ENCODE measurements at regions not wholly inside any gene's neighbourhood (a gene's known extent, or its start where the extent isn't known, plus 50 kb on each side); places are given as distances from the start of the nearest gene placed in this dataset.
A peak's percentile ranks its signal among the peaks of the same experiment; 100 is the strongest.

DNA sequence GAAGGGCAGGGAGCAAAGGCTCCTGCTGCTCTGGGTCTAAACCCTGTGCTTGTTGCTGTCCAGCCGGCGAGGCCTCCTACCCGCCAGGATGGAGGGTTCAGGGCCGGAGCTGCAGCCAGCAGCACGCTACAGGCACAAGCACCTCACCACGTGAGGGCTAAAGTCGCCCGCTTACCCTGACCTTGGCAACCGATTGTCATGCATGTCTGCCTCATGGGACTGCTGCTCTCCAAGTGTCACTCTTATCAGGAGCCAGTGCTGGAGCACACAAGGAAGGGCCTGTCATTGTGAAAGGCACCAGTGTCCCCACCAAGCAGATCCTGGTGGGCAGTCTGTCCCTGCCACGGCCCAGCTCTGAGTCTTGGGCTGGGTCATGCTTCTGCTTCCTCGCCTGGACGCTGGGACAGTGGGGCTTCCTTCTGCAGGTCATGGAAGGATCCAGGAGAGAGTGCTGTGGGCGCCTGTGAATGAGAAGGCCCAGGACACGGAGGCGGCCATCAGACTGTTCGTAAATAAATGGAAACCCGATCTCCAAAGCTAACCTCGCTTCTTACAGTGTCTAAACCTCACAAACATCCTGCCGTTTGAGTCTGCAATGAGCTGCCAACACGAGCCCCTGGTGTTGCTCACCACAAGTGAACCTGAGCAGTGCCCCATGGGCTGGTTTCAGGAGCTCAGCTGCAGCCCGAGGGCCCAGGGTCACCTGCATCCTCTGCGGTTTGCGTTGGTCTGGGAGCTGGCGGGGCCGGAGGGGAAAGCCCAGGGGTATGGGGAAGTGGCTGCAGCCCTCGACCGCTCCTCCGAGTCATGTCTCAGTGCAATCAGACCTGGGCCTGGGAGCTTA, 58.2 kb upstream of the RXRA start (continued):
- TF ChIP-seq, protein P1, sequence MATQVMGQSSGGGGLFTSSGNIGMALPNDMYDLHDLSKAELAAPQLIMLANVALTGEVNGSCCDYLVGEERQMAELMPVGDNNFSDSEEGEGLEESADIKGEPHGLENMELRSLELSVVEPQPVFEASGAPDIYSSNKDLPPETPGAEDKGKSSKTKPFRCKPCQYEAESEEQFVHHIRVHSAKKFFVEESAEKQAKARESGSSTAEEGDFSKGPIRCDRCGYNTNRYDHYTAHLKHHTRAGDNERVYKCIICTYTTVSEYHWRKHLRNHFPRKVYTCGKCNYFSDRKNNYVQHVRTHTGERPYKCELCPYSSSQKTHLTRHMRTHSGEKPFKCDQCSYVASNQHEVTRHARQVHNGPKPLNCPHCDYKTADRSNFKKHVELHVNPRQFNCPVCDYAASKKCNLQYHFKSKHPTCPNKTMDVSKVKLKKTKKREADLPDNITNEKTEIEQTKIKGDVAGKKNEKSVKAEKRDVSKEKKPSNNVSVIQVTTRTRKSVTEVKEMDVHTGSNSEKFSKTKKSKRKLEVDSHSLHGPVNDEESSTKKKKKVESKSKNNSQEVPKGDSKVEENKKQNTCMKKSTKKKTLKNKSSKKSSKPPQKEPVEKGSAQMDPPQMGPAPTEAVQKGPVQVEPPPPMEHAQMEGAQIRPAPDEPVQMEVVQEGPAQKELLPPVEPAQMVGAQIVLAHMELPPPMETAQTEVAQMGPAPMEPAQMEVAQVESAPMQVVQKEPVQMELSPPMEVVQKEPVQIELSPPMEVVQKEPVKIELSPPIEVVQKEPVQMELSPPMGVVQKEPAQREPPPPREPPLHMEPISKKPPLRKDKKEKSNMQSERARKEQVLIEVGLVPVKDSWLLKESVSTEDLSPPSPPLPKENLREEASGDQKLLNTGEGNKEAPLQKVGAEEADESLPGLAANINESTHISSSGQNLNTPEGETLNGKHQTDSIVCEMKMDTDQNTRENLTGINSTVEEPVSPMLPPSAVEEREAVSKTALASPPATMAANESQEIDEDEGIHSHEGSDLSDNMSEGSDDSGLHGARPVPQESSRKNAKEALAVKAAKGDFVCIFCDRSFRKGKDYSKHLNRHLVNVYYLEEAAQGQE (IDR thresholded peaks at IDR 0.05), result peak; percentile 93
- TF ChIP-seq YY1 (IDR thresholded peaks at IDR 0.05), result peak; percentile 89
- TF ChIP-seq RAD21 (IDR thresholded peaks at IDR 0.05), result peak; percentile 66 to 74
- no peak for TF ChIP-seq GABPA (IDR thresholded peaks at IDR 0.05 in 1 of 2, conservative IDR thresholded peaks at IDR 0.05 in 1 of 2)
- no peak for TF ChIP-seq TAF1 (conservative IDR thresholded peaks at IDR 0.05)
- no peak for TF ChIP-seq ZBTB33 (IDR thresholded peaks at IDR 0.05)
- peak; percentile 91 for TF ChIP-seq SP1 (IDR thresholded peaks at IDR 0.05)
- TF ChIP-seq FOXA1 (IDR thresholded peaks at IDR 0.05), result peak; percentile 73
- peak in 1 of 2 donors; percentile 76 for TF ChIP-seq JUND (IDR thresholded peaks at IDR 0.05)

DNA sequence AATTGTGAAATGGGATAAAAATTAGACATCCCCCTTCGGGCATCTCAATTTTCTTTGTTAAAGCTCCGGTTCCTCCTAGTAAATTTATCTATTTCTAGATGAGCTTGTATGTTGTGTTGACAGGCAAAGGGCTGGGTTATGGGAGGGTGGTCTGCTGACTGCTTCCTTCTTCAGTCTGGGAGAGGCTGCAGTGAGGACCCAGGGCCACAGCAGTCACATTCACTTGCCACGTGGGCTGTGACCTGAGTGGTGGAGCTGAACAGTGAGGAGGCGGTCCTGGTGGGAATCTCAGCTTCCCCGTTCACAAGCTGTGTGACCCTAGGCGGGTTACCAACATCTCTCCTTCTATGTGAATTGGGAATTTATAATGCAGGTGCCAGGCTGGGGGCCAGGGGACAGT, 57.5 kb upstream of the RXRA start:
- Histone ChIP-seq H3K9me3 (ENCODE audit: control insufficient read depth in 4 of 4, low read length in 3 of 4) (no peaks in the 10 kb centered on the region), H3K27me3 (ENCODE audit: control insufficient read depth in 4 of 4, insufficient read depth in 4 of 4, low read length in 3 of 4) (no peaks in the 10 kb centered on the region), H3K27ac (ENCODE audit: low read depth in 1 of 2, low read length in 2 of 2) (peak overlapping the region; percentile 88 to 95), H3K4me3 (ENCODE audit: low read depth in 1 of 3, low read length in 3 of 3) (no peak overlapping the region), H3K4me1 (ENCODE audit: control insufficient read depth in 4 of 4, insufficient read depth in 4 of 4, low read length in 3 of 4) (peaks cover 14 to 87% (median 79%) of the 10 kb centered on the region in 4 donors), H3K9ac (ENCODE audit: low read depth in 1 of 2, low read length in 2 of 2) (peak overlapping the region; percentile 78 to 82), H3K36me3 (ENCODE audit: control insufficient read depth in 4 of 4, insufficient read depth in 3 of 4, low read depth in 1 of 4, low read length in 3 of 4) (no peaks in the 10 kb centered on the region)
- TF ChIP-seq EGR1 (IDR thresholded peaks at IDR 0.05; ENCODE audit: low read depth in 2 of 2) (no peak), HNF4G (IDR thresholded peaks at IDR 0.05) (no peak), SP1 (IDR thresholded peaks at IDR 0.05) (no peak)
- TF ChIP-seq, protein P2, sequence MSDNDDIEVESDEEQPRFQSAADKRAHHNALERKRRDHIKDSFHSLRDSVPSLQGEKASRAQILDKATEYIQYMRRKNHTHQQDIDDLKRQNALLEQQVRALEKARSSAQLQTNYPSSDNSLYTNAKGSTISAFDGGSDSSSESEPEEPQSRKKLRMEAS (IDR thresholded peaks at IDR 0.05), result no peak
- DNase-seq (ENCODE audit: low spot score), result no peak
- whole genome bisulfite sequencing, result 84% methylated on average over 6 of the region's 6 CpGs
